ENCODE measurements at regions not wholly inside any gene's neighbourhood (a gene's known extent, or its start where the extent isn't known, plus 50 kb on each side); places are given as distances from the start of the nearest gene placed in this dataset.

GRCh38 chr2:34401186-34401585 lies 802.1 kb upstream of the FAM98A start:
- H3K9me3 ChIP-seq = no peaks in the 10 kb centered on the region
- 87 to 92% methylated on average over 5 of the region's 5 CpGs for WGBS, 2 donors
- H3K4me1 ChIP-seq = no peaks in the 10 kb centered on the region
- TF ChIP-seq CTCF (IDR thresholded peaks at IDR 0.05) = no peak
- H3K36me3 ChIP-seq = no peaks in the 10 kb centered on the region
- no peak for ATAC-seq
- H3K4me3 ChIP-seq = no peak overlapping the region
- H3K27ac ChIP-seq = no peak overlapping the region
- no peaks in the 10 kb centered on the region for H3K27me3 ChIP-seq
- intact Hi-C loops (cut with DNase I) = no loop called here
- no peak for DNase-seq

- H3K4me3 ChIP-seq = no peak overlapping the region
- H3K27me3 ChIP-seq = peaks cover 0 to 5% (median 0%) of the 10 kb centered on the region in 7 donors
- TF ChIP-seq CTCF (IDR thresholded peaks at IDR 0.05) = no peak
- intact Hi-C loops (cut with DNase I) = no loop called here
- H3K36me3 ChIP-seq = no peaks in the 10 kb centered on the region
- 60 to 67% methylated on average over 2 of the region's 2 CpGs for whole genome bisulfite sequencing, 2 donors
- H3K4me1 ChIP-seq = no peaks in the 10 kb centered on the region
- H3K9me3 ChIP-seq = peaks cover 0 to 4% (median 0%) of the 10 kb centered on the region in 11 donors
- DNase-seq (no peak), ATAC-seq (no peak)
- no peak overlapping the region for H3K27ac ChIP-seq
These were observed 789.3 kb upstream of the FAM98A start for GRCh38 chr2:34388446-34388845.

DNA sequence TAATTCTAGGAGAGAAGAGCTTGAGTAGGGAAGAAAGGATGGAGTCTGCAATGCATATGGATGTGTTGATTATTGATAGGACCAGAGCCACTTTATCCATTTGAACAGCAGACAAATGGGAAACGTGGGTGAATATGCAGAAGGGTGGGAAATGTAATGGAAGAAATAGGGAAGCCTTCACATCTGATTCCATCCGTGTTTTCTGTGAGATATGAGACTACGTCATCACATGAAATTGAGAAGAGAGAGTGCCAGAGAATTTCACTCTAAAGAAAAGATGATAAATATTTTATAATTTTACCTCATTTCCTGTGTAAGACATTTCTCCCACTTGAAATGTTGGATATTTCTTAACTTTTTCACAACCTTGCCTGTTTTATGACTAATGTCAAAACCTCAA lies 788.4 kb upstream of the FAM98A start:
- Histone ChIP-seq H3K27ac (no peak overlapping the region), H3K36me3 (no peaks in the 10 kb centered on the region), H3K4me3 (no peak overlapping the region), H3K4me1 (no peaks in the 10 kb centered on the region), H3K27me3 (peaks cover 0 to 5% (median 0%) of the 10 kb centered on the region in 7 donors), H3K9me3 (peaks cover 0 to 4% (median 0%) of the 10 kb centered on the region in 11 donors)
- ATAC-seq (no peak), DNase-seq (no peak)
- WGBS, 2 donors = 54 to 59% methylated on average over 3 of the region's 3 CpGs
- intact Hi-C loops (cut with DNase I) = loop anchor here in 1 of 10 donors (2.0 kb wide), 1 partner anchor 39 kb away; no protein-coding TSS in a partner anchor
- no peak for TF ChIP-seq CTCF (IDR thresholded peaks at IDR 0.05)

DNA sequence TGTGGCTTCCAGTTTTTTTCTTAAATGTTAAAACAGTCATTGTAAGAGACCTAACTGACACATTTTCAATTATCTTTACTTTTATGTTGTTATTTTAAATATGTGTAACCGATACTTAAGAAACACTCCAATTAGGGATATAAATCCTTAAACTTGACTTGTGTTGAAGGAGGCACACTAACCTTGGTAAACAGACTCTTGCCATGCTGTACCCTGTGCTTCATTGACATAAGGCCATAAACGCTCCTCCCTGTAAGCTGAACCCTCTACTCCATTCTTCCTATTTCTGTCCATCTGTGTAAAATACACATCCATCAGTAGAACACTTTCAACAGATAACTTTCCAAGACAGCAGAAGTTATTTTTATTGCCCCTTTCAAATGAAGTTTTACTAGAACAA lies 780.5 kb upstream of the FAM98A start:
- no peaks in the 10 kb centered on the region for H3K27me3 ChIP-seq
- H3K36me3 ChIP-seq = no peaks in the 10 kb centered on the region
- WGBS, 2 donors = 86 to 87% methylated on average over 2 of the region's 2 CpGs
- intact Hi-C loops (cut with DNase I) = no loop called here
- H3K4me3 ChIP-seq = no peak overlapping the region
- H3K27ac ChIP-seq = no peak overlapping the region
- no peak for DNase-seq
- ATAC-seq = no peak
- no peak for TF ChIP-seq CTCF (IDR thresholded peaks at IDR 0.05)
- H3K4me1 ChIP-seq = no peaks in the 10 kb centered on the region
- H3K9me3 ChIP-seq = no peaks in the 10 kb centered on the region

Measured in heart right ventricle (tissue), 16 donors.